GM13977 (cell line): ENCODE measurements at regions not wholly inside any gene's neighbourhood (a gene's known extent, or its start where the extent isn't known, plus 50 kb on each side); places are given as distances from the start of the nearest gene placed in this dataset.

Experiments
- DNase-seq: peaks from one replicate; pipeline ENCODE4 v3.0.0; 2012; ENCODE audit warnings: low spot score
- in situ Hi-C: fragments of 300-500 bp; cut with MboI; formaldehyde crosslinking; loops from one replicate; pipeline ENCODE4 v1.12.0; 2022; ENCODE audit warnings: low sequenced_read_pairs, low pct_unique_long_range_greater_than_20kb, mixed read lengths, inconsistent platforms; ENCODE audit not compliant: unreplicated experiment
- TF ChIP-seq, protein P1 (sequence below): IDR thresholded peaks from 2 replicates; pipeline ENCODE4 v1.5.1; 2012; ENCODE audit warnings: mild to moderate bottlenecking, control low read depth; ENCODE audit not compliant: insufficient read depth; ENCODE audit errors: extremely low read depth, missing control alignments

DNA sequence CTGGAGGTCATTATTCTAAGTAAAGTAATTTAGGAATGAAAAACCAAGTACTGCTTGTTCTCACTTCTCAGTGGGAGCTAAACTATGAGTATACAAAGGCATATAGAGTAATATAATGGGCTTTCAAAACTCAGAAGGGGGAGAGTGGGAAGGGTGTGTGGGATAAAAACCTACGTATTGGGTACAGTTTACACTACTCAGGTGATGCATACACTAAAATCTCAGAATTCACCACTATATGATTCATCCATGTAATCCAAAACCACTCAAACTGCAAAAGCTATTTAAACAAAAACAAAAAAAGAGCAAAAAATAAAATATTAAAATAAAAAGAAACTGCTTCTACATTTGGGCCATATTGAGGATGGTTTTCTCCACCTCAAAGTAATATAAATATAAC is 623.3 kb downstream of the NSUN3 start:
- TF ChIP-seq, protein P1, sequence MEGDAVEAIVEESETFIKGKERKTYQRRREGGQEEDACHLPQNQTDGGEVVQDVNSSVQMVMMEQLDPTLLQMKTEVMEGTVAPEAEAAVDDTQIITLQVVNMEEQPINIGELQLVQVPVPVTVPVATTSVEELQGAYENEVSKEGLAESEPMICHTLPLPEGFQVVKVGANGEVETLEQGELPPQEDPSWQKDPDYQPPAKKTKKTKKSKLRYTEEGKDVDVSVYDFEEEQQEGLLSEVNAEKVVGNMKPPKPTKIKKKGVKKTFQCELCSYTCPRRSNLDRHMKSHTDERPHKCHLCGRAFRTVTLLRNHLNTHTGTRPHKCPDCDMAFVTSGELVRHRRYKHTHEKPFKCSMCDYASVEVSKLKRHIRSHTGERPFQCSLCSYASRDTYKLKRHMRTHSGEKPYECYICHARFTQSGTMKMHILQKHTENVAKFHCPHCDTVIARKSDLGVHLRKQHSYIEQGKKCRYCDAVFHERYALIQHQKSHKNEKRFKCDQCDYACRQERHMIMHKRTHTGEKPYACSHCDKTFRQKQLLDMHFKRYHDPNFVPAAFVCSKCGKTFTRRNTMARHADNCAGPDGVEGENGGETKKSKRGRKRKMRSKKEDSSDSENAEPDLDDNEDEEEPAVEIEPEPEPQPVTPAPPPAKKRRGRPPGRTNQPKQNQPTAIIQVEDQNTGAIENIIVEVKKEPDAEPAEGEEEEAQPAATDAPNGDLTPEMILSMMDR = no peak
- in situ Hi-C loops = no loop called here
- DNase-seq = no peak

DNA sequence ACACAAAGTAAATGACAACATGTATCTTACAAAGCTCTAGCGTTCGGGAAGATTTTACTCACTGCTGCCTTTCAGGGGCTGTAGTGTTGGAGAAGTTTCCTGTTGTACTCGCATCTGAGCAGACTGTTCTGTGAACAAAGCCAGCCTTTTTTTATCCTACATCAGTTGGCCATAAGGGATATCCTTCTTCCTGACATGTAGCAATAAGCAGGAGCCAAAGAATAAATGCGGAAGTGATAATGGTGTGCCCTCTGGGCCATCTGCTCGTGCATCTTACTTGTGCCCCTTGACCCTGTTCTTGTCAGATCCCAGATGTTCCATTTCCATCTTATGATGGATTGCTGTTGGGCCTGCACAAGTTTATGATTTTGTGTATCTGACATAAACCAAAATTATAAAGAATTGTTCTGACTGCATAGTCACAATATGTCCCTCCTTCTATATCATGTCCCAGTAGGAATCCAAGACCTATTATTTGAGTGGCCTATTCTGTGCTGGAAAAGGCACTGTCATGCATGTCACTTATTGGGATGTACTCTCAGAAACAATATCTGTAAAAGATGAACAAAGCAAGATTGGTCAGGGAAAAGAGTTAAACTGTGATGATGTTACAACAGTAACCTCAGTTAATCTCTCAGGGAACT is 631.3 kb downstream of the NSUN3 start:
- in situ Hi-C loops = no loop called here
- TF ChIP-seq, protein P1 = no peak
- DNase-seq = no peak

DNA sequence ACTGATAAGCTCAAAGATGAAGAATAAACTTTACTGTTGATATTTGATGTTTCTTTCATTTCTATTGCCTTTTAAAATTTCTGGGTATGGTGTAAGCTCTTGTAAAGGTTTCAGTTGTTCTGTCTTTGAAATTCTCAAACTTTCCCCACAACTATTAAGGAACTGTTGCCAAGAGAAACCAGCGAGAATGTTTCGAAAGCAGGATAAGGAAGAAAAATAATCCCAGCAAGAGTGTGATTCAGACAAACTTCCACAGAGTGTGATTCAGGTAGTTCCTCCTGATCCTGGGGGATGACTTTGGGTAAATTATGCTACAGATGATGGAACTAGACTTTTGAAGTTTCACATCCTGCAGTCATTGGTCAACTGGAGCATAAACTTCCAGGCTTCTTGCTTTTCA is 632.0 kb downstream of the NSUN3 start:
- TF ChIP-seq, protein P1 = no peak
- in situ Hi-C loops = no loop called here
- no peak for DNase-seq

DNA sequence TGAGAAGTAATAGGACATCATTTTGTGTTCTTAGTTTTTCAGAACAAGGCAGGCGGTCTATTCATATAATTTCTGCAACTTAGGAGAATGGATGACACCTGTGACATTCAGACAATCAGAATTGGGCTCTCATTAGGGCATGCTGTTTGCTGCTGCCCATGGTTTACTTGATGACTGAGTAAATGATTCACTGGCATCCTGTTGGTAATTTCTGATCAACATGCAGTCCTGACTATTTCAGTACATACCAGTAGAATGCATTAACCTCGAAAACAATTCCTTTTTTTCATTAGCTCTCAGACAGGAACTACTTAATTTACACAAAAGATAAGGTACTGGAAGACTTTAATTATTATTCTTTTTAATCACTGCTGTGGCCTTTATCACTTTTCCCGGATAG is 641.6 kb downstream of the NSUN3 start:
- in situ Hi-C loops = no loop called here
- TF ChIP-seq, protein P1 = no peak
- no peak for DNase-seq

DNA sequence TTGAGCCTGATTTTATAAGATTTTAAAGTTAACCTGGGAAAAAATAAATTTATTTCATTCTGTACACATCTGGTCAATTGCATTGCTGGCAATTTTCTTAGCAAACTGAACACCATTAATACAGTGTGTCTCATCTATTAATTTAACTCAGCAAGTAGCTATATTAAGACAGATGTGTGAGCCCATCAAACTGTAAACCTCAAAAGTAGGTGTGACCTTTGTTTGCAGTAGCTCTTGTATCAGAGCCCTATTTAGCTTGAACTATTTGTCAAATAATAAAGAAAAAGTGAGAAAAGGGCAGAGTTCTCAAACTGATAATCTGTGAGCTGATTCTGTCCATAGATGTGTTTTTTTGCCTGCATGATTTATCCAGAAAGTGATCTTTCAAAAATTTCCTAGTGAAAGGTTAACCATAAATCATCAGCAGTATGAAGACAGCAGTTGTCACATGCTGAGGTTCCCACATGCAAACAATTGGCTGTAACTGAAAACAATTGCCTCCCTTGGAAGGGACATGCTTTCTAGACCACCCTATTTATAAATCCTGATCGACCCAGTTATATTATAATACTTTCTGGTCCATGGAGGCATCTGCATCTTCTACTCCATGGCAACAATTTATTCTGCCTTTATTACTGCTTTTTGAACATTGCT is 646.5 kb downstream of the NSUN3 start:
- DNase-seq = no peak
- in situ Hi-C loops = no loop called here
- TF ChIP-seq, protein P1 = no peak

DNA sequence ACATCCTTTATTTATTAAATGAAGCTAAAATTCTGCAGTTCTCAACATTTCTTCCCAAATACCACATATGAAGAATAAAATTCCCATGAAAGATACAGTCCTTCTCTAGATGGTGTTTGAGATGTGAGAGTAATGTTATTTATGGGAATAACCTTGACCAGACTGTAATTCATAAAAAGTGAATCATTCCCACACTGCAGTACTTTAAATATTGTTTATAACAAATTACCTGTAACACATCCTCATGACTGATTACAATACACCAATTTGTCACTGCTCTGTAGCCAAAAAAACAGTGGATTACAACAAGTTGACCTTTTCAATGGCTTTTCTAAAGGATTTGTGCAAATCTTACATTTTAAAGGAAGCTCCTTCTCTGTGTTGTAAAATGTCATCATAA is 651.3 kb downstream of the NSUN3 start:
- no peak for DNase-seq
- TF ChIP-seq, protein P1 = no peak
- in situ Hi-C loops = no loop called here
